GM19025 (cell line): ENCODE measurements at regions not wholly inside any gene's neighbourhood (a gene's known extent, or its start where the extent isn't known, plus 50 kb on each side); places are given as distances from the start of the nearest gene placed in this dataset.

ENCODE experiments used
- ATAC-seq: cut with Tn5 transposase; IDR thresholded peaks from one replicate; pipeline ENCODE4 v1.9.1; 2021; ENCODE audit warnings: mild to moderate bottlenecking, low read depth, moderate library complexity; ENCODE audit not compliant: unreplicated experiment

DNA sequence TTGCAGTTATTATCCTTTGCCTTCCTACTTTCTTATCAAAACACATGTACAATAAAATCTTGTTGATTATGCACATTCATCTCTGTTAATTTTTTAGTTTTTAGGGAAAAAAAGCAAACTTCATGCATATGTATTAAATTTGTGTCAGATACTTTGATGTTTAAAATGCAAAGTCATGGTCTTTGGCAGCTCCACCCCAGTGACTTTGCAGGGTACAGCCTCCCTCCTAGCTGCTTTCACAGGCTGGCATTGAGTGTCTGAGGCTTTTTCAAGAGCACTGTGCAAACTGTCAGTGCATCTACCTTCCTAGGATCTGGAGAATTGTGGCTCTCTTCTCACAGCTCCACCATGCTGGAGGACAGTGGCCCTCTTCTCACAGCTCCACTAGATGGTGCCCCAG is 1988.1 kb upstream of the PCDH20 start:
- ATAC-seq, result no peak

DNA sequence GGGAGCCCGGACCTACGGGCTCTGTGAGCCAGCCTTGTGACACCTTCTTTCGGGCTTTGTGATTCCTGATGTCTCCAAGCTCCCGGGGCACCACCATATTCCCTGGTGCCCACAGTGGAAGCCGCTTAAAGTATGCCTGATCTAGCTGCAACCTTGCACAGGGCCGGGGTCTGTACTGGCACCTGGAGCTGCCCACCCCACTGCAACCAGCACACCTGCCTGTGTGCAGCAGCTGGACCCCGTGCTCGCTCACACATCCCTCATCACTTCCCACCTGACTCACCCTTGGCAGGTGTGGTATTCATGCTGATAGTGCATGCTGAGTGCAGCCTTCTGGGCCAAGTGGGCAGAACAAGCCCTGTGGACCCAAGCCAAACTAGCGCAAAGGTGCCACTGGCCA is 1981.1 kb upstream of the PCDH20 start:
- ATAC-seq, result no peak

DNA sequence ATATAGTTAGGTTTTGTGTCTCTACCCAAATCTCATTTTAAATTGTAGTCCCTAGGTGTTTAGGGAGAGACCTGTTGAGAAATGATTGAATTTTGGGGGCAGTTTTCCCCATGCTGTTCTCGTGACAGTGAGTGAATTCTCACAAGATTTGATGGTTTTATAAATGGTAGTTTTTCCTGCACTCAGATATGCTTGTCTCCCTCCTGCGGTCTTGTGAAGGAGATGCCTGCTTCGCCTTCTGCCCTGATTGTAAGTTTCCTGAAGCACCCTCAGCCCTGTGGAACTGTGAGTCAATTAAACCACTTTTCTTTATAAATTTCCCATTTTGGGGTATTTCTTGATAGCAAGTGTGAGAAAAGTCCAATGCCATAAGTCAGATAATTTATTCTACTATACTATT is 1977.5 kb upstream of the PCDH20 start:
- ATAC-seq, result no peak

DNA sequence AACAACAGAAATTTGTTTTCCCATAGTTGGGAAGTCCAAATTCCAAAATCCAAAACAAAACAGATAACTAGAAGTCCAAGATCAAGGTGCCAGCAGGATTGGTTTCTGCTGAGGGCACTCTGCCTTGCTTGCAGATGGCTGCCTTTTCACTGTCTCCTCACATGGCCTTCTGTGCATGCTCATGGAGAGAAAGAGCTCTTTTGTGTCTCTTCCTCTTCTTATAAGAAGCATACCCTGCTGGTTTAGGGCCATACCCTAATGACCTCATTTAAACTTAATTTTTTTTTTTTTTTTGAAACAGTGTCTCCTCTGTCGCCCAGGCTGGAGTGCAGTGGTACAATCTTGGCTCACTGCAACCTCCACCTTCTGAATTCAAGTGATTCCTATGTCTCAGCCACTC is 1974.1 kb upstream of the PCDH20 start:
- ATAC-seq, result no peak

DNA sequence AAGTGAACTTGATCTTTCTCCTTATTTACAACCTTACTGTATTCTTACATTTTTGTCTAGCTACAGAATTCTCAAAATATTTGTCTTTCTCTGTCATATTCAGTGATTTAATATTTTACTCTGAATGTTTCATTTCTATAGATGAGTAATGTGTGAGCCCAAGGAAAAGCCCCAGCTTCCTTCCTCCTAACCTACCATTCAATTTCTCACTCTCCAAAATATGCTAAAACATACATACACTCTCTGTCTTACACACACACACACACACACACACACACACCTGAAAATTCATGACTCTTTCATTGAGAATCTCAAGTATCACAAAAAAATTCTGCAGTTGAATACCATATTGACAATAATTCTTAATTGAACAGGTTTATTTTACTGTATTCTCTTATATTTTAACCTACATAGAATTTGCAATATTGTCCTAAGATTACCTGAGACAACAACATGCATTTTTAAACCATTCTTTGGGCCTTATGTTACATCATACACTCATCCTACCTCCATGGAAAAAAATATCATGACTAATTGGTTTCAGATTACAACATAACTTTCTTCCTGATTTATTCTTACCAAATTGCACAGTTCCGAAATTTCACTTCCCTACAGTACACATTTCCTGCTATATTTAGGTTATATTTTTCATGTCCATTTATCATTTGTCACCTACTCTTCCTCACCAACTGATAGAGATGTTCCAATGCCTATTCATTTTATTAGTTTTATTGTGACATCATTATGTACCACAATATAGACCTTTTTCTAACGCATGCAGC is 1965.6 kb upstream of the PCDH20 start:
- ATAC-seq, result no peak

DNA sequence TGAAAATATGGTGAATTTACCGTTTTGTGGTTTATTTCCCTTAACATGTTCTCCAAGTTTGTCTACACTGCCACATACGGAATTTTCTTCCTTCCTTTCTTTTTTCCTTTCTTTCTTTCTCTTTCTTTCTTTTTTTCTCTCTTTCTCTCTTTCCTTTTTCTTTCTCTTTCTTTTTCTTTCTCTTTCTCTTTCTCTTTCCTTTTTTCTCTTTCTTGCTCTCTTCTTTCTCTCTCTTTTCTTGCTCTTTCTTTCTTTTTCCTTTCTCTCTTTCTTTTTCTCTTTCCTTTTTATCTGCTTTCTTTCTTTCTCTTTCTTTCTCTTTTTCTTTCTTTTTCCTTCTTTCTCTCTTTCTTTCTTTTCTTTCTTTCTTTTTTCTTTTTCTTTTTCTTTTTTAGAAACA is 1962.3 kb upstream of the PCDH20 start:
- no peak for ATAC-seq

DNA sequence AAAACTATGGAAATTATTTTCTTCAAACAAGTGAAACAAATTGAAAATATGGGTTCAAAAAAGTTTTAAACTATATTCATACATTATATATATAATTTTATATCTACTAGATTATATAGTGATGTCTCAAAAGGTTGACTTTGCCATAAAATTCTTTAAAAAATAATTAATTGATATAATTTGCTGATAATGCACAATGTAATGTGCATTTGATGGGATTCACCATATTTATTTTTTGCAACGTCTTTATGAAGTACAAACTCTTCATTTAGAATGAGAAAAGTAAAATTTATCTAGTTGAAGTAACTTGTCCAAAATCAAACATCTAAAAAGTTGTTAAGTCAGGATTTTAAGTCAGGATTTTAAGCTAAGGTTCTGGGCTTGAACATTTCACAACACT is 1954.5 kb upstream of the PCDH20 start:
- no peak for ATAC-seq

DNA sequence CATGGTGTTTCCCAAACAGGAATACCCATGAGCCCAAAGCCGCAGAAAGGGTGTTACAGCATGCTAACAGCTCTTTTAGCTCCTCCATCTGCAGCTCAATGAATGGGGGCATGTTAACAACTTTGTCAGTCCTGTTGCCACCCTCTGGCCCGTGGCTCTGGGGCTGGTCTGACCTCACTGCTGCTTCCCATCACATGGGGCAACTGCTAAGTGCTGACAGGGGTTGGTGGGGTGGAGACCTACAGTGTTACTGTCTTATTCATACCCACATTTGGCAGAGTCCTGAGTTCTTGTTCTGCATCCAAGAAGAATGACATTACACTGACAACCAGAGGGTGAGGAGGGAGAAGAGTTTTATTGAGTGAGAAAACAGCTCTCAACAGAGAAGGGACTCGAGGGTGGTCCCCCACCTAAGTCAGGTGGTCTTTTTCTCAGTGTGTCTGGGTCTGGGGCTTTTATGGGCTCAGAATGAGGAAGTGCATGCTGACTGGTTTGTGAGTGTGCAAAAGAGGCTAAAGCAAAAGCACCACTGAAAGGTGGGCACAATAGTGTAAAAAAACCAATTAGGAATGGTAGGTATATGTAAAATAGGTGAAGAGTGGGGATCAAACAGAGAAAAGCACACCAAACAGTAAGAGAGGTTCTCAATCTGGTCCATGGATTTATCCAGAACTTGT is 1952.0 kb upstream of the PCDH20 start:
- no peak for ATAC-seq

DNA sequence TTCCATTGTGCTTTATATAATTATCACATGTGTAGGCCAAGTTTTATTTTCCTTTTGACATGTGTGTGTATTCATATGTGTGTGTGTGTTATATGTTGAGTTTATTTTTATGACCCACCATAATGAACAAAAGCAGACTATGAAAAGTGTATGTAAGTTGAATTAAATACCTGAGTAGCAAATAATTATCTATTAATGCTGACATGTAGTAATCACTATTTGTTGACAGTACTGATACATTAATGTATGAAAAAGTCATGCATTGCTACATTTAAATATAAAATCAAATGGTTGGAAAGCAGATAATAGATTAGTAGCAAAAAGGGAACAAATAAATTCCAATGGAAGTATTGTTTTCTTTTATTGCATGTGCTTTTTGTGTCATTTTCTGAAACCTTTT is 1948.5 kb upstream of the PCDH20 start:
- no peak for ATAC-seq

DNA sequence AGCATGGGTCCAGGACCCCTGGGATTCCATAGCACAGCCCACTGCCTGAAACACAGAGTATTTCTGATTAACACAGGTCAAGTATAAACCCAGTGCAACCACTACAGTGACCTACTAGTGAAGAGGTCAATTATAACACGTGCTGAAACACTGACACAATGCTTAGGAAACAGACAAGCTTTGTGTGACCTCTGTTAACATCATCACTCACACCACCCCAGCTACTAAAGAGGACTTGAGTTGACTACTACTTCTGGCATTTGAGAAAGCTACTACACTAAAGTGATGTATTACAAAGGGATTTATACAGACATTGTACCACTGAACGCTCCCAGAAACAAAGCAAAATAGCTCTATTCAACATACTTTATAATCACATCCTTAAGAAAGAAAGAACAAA is 1935.9 kb upstream of the PCDH20 start:
- ATAC-seq, result no peak

DNA sequence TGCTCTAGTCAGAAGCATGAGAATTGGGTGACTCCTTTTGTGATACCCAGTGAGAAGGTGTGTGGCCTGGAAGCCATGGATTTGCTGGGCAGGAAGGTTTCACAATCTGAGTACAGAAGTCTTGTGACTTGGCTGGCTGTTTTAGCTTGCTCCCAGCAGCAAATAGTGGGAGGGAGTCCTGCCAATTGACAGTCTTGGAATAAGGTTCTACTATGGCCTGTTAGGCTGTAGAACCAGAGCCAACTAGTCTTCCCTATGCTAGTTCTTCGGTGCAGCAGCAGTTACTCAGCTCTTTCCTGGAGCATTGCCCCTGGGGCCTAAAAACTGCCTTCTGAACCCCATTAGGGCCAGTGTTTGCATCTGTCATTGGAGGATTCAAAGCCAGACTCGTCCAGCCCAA is 1935.4 kb upstream of the PCDH20 start:
- no peak for ATAC-seq

DNA sequence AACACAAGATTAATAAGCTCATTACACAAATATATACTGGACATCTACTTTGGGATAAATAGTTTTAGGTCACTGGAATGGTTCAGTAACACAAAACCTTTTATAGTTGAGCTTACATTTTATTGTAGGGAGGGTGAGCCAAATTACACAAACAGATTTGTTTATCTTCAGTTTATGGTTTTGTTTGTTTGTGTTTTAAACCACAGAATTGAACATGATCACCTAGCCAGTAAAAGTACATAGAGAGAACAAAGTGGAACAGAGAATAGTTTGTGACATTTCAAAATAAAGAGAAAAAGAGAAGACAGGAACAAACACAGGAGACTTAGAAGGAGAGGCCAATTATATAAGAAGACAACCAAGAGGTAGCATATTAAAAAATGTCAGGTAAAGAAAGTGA is 1930.2 kb upstream of the PCDH20 start:
- ATAC-seq, result no peak

DNA sequence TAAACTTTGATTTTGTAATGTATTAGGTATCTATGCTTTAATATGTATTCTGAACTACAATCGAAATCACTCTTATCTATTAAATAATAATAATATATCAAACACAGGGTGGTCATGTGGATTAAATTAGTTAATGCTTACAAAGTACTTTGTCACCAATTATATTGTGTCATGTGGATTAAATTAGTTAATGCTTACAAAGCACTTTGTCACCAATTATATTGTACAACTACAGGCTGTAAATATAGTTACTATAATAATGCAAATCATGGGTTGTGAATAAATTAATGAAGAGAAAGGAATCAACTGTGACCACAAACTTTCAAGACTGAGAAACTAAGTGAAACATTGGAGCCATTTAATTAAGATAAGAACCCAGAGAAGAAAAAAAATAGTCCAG is 1929.1 kb upstream of the PCDH20 start:
- no peak for ATAC-seq

DNA sequence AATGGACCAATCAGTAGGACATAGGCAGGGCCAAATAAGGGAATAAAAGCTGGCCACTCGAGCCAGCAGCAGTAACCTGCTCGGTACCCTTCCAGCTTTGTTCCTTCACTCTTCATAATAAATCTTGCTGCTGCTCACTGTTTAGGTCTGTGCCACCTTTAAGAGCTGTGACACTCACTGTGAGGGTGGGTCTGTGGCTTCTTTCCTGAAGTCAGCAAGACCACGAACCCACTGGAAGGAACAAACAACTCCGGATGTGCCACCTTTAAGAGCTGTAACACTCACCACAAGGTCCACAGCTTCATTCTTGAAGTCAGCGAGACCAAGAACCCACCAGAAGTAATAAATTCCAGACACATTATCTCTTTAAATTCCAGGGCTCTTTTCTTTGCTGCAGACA is 1922.3 kb upstream of the PCDH20 start:
- no peak for ATAC-seq

DNA sequence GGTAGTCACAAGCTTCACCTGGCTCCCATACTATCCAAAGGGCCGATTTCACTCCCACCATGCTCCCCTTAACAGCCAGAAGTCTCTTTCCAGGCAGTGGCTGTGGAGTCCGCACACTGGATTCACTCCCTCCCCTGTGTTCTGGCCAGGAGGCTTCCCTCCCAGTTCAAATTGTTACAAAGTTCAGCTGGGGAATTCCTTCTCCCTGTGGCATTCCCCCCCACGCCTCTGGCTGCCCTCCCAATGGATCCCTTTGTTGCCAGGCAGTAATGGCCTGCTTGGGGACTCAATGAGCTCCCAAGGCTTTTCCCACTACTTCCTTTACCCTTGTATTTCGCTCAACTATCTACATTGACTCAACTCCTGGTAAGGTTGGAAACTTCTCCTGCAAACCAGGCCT is 1921.4 kb upstream of the PCDH20 start:
- ATAC-seq, result no peak

DNA sequence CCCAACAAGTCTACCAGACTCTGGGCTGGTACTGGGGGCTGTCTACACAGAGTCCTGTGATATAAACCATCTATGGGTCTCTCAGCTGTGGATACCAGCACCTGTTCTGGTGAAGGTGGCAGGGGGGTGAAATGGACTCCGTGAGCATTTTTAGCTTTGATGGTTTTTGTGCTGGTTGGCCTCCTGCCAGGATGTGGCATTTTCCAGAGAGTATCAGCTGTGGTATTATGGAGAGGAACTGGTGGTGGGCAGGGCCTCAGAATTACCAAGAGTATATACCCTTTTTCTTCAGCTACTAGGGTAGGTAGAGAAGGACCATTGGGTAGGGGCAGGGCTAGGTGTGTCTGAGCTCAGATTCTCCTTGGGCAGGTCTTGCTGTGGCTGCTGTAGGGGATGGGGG is 1920.9 kb upstream of the PCDH20 start:
- ATAC-seq, result no peak

DNA sequence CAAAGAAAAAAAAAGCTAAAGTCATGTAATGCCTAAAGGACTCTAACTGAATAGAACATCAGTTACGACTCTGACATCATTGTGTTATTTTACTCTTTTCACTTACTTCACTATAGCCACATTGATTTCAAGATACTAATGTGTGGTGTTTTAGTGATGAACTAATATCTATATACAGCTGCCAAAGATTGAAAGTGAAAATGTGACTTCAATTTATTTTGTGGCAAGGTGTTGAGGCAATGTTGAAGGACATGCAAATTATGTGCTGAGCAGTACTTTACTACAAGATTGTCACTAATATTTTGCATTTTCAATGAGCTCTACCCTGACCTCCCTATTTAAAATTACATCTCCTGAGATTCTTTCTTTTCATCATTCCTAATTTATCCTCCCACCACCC is 1911.9 kb upstream of the PCDH20 start:
- no peak for ATAC-seq

DNA sequence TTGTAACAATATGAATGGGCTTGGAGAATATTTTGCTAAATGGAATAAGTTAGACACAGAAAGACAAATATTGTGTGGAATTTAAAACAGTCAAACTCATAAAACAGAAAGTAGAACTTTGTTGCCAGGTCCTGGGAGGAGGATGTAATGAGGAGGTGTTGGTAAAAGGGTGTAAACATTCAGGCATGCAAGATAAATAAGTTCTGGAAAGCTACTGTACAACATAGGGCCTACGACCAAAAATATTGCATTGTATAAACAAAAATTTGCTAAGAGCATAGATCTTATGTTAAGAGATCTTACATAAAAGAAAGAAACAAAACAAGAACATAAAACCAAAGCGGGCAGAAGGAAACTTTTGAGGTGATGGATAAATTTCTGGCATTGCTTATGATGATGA is 1907.8 kb upstream of the PCDH20 start:
- ATAC-seq, result no peak

DNA sequence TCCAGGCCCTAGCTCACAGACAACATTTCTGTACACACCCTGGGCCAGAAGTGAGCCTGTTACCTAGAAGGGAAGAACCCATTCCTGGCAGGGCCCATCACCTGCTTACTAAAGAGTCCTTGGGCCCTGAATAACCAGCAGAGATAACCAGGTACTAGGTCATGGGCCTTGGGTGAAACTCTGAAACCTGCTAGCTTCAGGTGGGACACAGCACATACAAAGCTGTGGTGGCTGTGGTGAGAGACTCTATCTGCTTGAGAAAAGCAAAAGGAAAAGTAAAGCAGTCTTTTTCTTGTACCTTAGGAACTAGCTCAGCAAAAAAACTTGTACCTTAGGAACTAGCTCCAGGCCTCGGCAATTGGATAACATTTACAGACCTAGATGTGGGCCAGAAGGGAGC is 1895.9 kb upstream of the PCDH20 start:
- no peak for ATAC-seq

DNA sequence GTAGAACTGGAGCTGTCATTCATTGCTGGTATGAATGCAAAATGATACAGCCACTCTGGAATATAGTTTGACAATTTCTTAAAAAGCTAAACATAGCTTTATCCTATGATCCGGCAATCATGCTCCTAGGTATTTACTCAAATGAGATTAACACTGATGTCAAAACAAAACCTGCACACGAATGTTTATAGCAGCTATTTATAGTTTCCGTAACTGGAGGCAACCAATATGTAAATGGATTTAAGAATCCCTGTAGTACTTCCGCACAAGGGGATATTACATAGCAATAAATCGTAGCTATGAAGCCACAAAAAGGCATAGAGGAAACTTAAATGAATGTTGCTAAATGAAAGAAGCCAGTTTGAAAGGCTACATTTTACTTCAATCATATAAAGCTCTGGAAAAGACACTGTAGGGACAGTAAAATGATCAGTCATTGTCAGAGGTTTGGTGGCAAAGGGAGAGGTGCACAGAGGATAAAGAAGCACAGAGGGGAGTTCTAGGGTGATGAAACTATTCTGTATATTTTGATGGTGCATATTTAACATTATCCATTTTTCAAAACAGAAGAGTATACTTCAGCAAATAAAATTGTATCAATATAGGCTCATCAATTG is 1893.0 kb upstream of the PCDH20 start:
- ATAC-seq, result no peak

DNA sequence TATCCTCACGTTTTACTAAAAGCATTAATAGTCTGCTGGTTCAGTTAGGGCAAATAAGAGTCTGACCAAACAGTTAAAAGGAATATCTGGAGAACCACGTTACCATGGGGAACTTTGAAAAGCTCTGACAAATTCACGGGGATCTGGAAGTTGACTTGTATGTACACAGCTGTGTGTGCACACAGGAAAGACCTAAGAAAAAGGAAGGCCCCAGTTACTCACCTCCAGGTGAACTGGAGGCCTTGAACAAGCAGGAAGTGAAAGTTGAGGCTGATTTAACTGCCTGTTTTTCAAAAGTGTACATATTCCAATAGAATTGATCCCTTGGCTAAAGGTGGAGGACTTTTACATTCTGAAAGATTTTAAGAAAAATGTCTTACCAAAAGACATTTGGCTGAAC is 1891.6 kb upstream of the PCDH20 start:
- ATAC-seq, result no peak

DNA sequence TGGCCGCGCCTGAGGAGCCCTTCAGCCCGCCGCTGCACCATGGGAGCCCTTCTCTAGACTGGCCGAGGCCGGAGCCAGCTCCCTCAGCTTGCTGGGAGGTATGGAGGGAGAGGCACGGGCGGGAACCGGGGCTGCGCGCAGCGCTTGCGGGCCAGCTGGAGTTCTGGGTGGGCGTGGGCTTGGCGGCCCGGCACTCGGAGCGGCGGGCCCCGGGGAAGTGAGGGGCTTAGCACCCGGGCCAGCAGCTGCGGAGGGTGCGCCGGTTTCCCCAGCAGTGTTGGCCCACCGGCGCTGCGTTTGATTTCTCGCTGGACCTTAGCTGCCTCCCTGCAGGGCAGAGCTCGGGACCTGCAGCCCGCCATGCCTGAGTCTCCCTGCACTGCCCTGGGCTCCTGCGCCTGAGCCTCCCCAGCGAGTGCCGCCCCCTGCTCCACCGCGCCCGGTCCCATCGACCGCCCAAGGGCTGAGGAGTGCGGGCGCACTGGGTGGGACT is 1890.0 kb upstream of the PCDH20 start:
- ATAC-seq, result no peak
